ENCODE measurements at regions not wholly inside any gene's neighbourhood (a gene's known extent, or its start where the extent isn't known, plus 50 kb on each side); places are given as distances from the start of the nearest gene placed in this dataset.
A peak's percentile ranks its signal among the peaks of the same experiment; 100 is the strongest.

GRCh38 chr20:56715309-56715708, 86.2 kb downstream of the TFAP2C start:
- DNase-seq, result no peak
- H3K36me3 ChIP-seq (ENCODE audit: control insufficient read depth in 4 of 4, insufficient read depth in 4 of 4, low read length in 3 of 4), result no peaks in the 10 kb centered on the region
- H3K9me3 ChIP-seq (ENCODE audit: control extremely low read depth in 1 of 5, control insufficient read depth in 4 of 5, insufficient read depth in 2 of 5, low read depth in 1 of 5, low read length in 4 of 5), result no peaks in the 10 kb centered on the region
- H3K27ac ChIP-seq (ENCODE audit: insufficient read depth in 1 of 2, low read depth in 1 of 2, low read length in 2 of 2, poor library complexity in 1 of 2, severe bottlenecking in 2 of 2), result no peak overlapping the region
- POLR2A ChIA-PET, result no interaction called here
- WGBS (ENCODE audit: insufficient coverage), result 49% methylated on average over 5 of the region's 10 CpGs
- no peaks in the 10 kb centered on the region for H3K4me1 ChIP-seq (ENCODE audit: control extremely low read depth in 1 of 4, control insufficient read depth in 4 of 4, insufficient read depth in 4 of 4, low read length in 3 of 4)
- no peak overlapping the region for H3K4me3 ChIP-seq (ENCODE audit: control insufficient read depth in 1 of 7, extremely low read depth in 1 of 7, insufficient read depth in 4 of 7, low read depth in 2 of 7, low read length in 6 of 7)
- H3K27me3 ChIP-seq (replicated peaks in 2 of 5; ENCODE audit: control insufficient read depth in 4 of 5, insufficient read depth in 5 of 5, low read length in 4 of 5), result peaks cover 0 to 9% (median 2%) of the 10 kb centered on the region in 5 experiments
- CTCF ChIA-PET, result no interaction called here

DNA sequence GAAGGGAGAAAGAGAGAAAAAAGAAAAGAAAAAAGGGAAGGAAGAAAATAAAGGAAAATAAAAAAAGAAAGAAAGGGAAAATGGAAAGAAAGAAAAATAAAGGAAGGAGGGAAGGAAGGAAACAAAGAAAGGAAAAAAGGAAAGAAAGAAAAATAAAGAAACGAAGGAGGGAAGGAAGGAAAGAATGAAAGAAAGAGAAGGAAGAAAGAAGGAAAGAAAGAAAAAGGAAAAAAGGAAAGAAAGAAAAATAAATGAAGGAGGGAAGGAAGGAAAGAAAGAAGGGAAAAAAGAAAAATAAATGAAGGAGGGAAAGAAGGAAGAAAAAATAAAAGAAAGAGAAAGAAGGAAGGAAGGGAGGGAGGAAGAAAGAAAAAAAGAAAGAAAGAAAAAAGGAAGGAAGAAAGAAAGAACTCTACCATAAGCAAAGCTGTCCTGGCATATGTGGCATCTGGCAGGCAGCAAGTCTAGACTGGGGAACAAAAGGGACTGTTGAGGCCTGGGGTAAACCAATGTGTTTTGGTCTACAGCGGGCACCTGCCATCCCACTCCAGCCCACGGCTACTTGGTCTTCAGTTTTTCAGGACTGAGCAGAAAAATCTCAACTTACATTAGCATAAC, 86.9 kb downstream of the TFAP2C start:
- Histone ChIP-seq H3K36me3 (ENCODE audit: control insufficient read depth in 4 of 4, insufficient read depth in 4 of 4, low read length in 3 of 4) (no peaks in the 10 kb centered on the region), H3K4me3 (ENCODE audit: control insufficient read depth in 1 of 7, extremely low read depth in 1 of 7, insufficient read depth in 4 of 7, low read depth in 2 of 7, low read length in 6 of 7) (no peak overlapping the region), H3K9me3 (ENCODE audit: control extremely low read depth in 1 of 5, control insufficient read depth in 4 of 5, insufficient read depth in 2 of 5, low read depth in 1 of 5, low read length in 4 of 5) (no peaks in the 10 kb centered on the region), H3K4me1 (ENCODE audit: control extremely low read depth in 1 of 4, control insufficient read depth in 4 of 4, insufficient read depth in 4 of 4, low read length in 3 of 4) (no peaks in the 10 kb centered on the region), H3K27me3 (replicated peaks in 2 of 5; ENCODE audit: control insufficient read depth in 4 of 5, insufficient read depth in 5 of 5, low read length in 4 of 5) (peaks cover 0 to 8% (median 2%) of the 10 kb centered on the region in 5 experiments), H3K27ac (ENCODE audit: insufficient read depth in 1 of 2, low read depth in 1 of 2, low read length in 2 of 2, poor library complexity in 1 of 2, severe bottlenecking in 2 of 2) (no peak overlapping the region)
- POLR2A ChIA-PET, result no interaction called here
- CTCF ChIA-PET, result no interaction called here
- 57% methylated on average over 3 of the region's 3 CpGs for WGBS (ENCODE audit: insufficient coverage)
- DNase-seq, result no peak

GRCh38 chr20:56716806-56717205, 87.7 kb downstream of the TFAP2C start:
- 97% methylated on average over 10 of the region's 11 CpGs for WGBS (ENCODE audit: insufficient coverage)
- ChIA-PET CTCF (no interaction called here), POLR2A (no interaction called here)
- Histone ChIP-seq H3K27me3 (replicated peaks in 2 of 5; ENCODE audit: control insufficient read depth in 4 of 5, insufficient read depth in 5 of 5, low read length in 4 of 5) (peaks cover 0 to 6% (median 2%) of the 10 kb centered on the region in 5 experiments), H3K4me3 (ENCODE audit: control insufficient read depth in 1 of 7, extremely low read depth in 1 of 7, insufficient read depth in 4 of 7, low read depth in 2 of 7, low read length in 6 of 7) (no peak overlapping the region), H3K36me3 (ENCODE audit: control insufficient read depth in 4 of 4, insufficient read depth in 4 of 4, low read length in 3 of 4) (no peaks in the 10 kb centered on the region), H3K4me1 (ENCODE audit: control extremely low read depth in 1 of 4, control insufficient read depth in 4 of 4, insufficient read depth in 4 of 4, low read length in 3 of 4) (peaks cover 0 to 3% (median 2%) of the 10 kb centered on the region in 4 experiments), H3K27ac (ENCODE audit: insufficient read depth in 1 of 2, low read depth in 1 of 2, low read length in 2 of 2, poor library complexity in 1 of 2, severe bottlenecking in 2 of 2) (no peak overlapping the region), H3K9me3 (ENCODE audit: control extremely low read depth in 1 of 5, control insufficient read depth in 4 of 5, insufficient read depth in 2 of 5, low read depth in 1 of 5, low read length in 4 of 5) (no peaks in the 10 kb centered on the region)
- no peak for DNase-seq

- Histone ChIP-seq H3K27ac (ENCODE audit: insufficient read depth in 1 of 2, low read depth in 1 of 2, low read length in 2 of 2, poor library complexity in 1 of 2, severe bottlenecking in 2 of 2) (no peak overlapping the region), H3K4me3 (ENCODE audit: control insufficient read depth in 1 of 7, extremely low read depth in 1 of 7, insufficient read depth in 4 of 7, low read depth in 2 of 7, low read length in 6 of 7) (no peak overlapping the region), H3K36me3 (ENCODE audit: control insufficient read depth in 4 of 4, insufficient read depth in 4 of 4, low read length in 3 of 4) (no peaks in the 10 kb centered on the region), H3K9me3 (ENCODE audit: control extremely low read depth in 1 of 5, control insufficient read depth in 4 of 5, insufficient read depth in 2 of 5, low read depth in 1 of 5, low read length in 4 of 5) (peaks cover 0 to 6% (median 0%) of the 10 kb centered on the region in 5 experiments), H3K4me1 (ENCODE audit: control extremely low read depth in 1 of 4, control insufficient read depth in 4 of 4, insufficient read depth in 4 of 4, low read length in 3 of 4) (peaks cover 0 to 5% (median 3%) of the 10 kb centered on the region in 4 experiments), H3K27me3 (replicated peaks in 2 of 5; ENCODE audit: control insufficient read depth in 4 of 5, insufficient read depth in 5 of 5, low read length in 4 of 5) (peaks cover 0 to 6% (median 2%) of the 10 kb centered on the region in 5 experiments)
- POLR2A ChIA-PET, result no interaction called here
- CTCF ChIA-PET, result no interaction called here
- no peak for DNase-seq
- 100% methylated on average over 1 of the region's 2 CpGs for WGBS (ENCODE audit: insufficient coverage)
Measured at GRCh38 chr20:56718816-56719215, 89.7 kb downstream of the TFAP2C start.

DNA sequence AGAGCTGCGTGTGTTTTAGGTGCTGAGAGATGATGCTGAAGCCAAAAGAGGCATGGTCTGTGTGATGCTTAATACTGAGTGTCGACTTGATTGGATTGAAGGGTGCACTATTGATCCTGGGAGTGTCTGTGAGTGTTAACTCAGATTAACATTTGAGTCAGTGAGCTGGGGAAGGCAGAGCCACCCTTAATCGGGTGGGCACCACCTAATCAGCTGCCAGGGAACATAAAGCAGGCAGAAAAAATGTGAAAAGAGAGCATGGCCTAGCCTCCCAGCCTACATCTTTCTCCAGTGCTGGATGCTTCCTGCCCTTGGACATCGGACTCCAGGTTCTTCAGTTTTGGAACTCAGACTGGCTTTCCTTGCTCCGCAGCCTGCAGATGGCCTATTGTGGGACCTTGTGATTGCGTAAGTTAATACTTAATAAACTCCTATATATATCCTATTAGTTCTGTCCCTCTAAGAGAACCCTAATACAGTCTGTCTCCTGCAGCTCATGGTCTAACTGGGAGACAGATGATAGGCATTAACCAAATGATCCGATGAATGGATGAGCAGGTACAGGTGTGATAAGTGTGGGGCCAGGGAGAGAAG, 91.6 kb downstream of the TFAP2C start:
- H3K36me3 ChIP-seq (ENCODE audit: control insufficient read depth in 4 of 4, insufficient read depth in 4 of 4, low read length in 3 of 4), result no peaks in the 10 kb centered on the region
- ChIA-PET POLR2A (no interaction called here), CTCF (no interaction called here)
- peaks cover 0 to 5% (median 3%) of the 10 kb centered on the region in 4 experiments for H3K4me1 ChIP-seq (ENCODE audit: control extremely low read depth in 1 of 4, control insufficient read depth in 4 of 4, insufficient read depth in 4 of 4, low read length in 3 of 4)
- H3K9me3 ChIP-seq (ENCODE audit: control extremely low read depth in 1 of 5, control insufficient read depth in 4 of 5, insufficient read depth in 2 of 5, low read depth in 1 of 5, low read length in 4 of 5), result peaks cover 0 to 6% (median 0%) of the 10 kb centered on the region in 5 experiments
- 92% methylated on average over 5 of the region's 7 CpGs for WGBS (ENCODE audit: insufficient coverage)
- H3K27me3 ChIP-seq (replicated peaks in 2 of 5; ENCODE audit: control insufficient read depth in 4 of 5, insufficient read depth in 5 of 5, low read length in 4 of 5), result peaks cover 0 to 6% (median 0%) of the 10 kb centered on the region in 5 experiments
- no peak for DNase-seq
- no peak overlapping the region for H3K4me3 ChIP-seq (ENCODE audit: control insufficient read depth in 1 of 7, extremely low read depth in 1 of 7, insufficient read depth in 4 of 7, low read depth in 2 of 7, low read length in 6 of 7)
- H3K27ac ChIP-seq (ENCODE audit: insufficient read depth in 1 of 2, low read depth in 1 of 2, low read length in 2 of 2, poor library complexity in 1 of 2, severe bottlenecking in 2 of 2), result no peak overlapping the region

DNA sequence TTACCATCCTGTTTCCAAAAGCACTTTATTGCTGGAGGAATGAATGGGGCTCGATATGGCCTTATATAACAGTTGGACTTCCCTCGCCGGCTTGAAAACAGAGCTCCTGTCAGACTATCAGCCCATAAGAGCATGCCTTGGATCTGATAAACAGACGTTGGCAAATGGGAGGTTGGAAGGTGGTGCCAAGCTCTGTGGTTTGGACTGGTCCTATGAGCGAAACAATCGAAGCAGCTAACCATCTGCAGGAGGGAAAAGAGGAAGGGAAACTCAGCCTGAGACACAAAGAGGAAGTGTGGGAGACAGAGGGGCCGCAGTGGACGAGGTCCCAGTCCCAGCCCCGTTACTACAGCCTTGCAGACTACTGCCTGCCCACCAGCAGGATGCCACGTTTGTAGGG, 92.9 kb downstream of the TFAP2C start:
- whole genome bisulfite sequencing (ENCODE audit: insufficient coverage), result 0% methylated on average over 7 of the region's 10 CpGs
- peaks cover 0 to 2% (median 0%) of the 10 kb centered on the region in 5 experiments for H3K27me3 ChIP-seq (replicated peaks in 2 of 5; ENCODE audit: control insufficient read depth in 4 of 5, insufficient read depth in 5 of 5, low read length in 4 of 5)
- DNase-seq, result peak; percentile 25 to 74 (median 66)
- H3K4me3 ChIP-seq (ENCODE audit: control insufficient read depth in 1 of 7, extremely low read depth in 1 of 7, insufficient read depth in 4 of 7, low read depth in 2 of 7, low read length in 6 of 7), result no peak overlapping the region
- ChIA-PET CTCF (no interaction called here), POLR2A (no interaction called here)
- peaks cover 0 to 6% (median 0%) of the 10 kb centered on the region in 5 experiments for H3K9me3 ChIP-seq (ENCODE audit: control extremely low read depth in 1 of 5, control insufficient read depth in 4 of 5, insufficient read depth in 2 of 5, low read depth in 1 of 5, low read length in 4 of 5)
- no peaks in the 10 kb centered on the region for H3K36me3 ChIP-seq (ENCODE audit: control insufficient read depth in 4 of 4, insufficient read depth in 4 of 4, low read length in 3 of 4)
- H3K4me1 ChIP-seq (ENCODE audit: control extremely low read depth in 1 of 4, control insufficient read depth in 4 of 4, insufficient read depth in 4 of 4, low read length in 3 of 4), result peaks cover 0 to 5% (median 3%) of the 10 kb centered on the region in 4 experiments
- no peak overlapping the region for H3K27ac ChIP-seq (ENCODE audit: insufficient read depth in 1 of 2, low read depth in 1 of 2, low read length in 2 of 2, poor library complexity in 1 of 2, severe bottlenecking in 2 of 2)

GRCh38 chr20:56723331-56723730, 94.2 kb downstream of the TFAP2C start:
- no peak for DNase-seq

More at GRCh38 chr20:56723331-56723730, 94.2 kb downstream of the TFAP2C start:
- Histone ChIP-seq H3K9me3 (ENCODE audit: control extremely low read depth in 1 of 5, control insufficient read depth in 4 of 5, insufficient read depth in 2 of 5, low read depth in 1 of 5, low read length in 4 of 5) (peaks cover 0 to 6% (median 0%) of the 10 kb centered on the region in 5 experiments), H3K27me3 (replicated peaks in 2 of 5; ENCODE audit: control insufficient read depth in 4 of 5, insufficient read depth in 5 of 5, low read length in 4 of 5) (peaks cover 0 to 3% (median 0%) of the 10 kb centered on the region in 5 experiments), H3K4me1 (ENCODE audit: control extremely low read depth in 1 of 4, control insufficient read depth in 4 of 4, insufficient read depth in 4 of 4, low read length in 3 of 4) (peaks cover 0 to 5% (median 3%) of the 10 kb centered on the region in 4 experiments), H3K36me3 (ENCODE audit: control insufficient read depth in 4 of 4, insufficient read depth in 4 of 4, low read length in 3 of 4) (no peaks in the 10 kb centered on the region), H3K4me3 (ENCODE audit: control insufficient read depth in 1 of 7, extremely low read depth in 1 of 7, insufficient read depth in 4 of 7, low read depth in 2 of 7, low read length in 6 of 7) (no peak overlapping the region), H3K27ac (ENCODE audit: insufficient read depth in 1 of 2, low read depth in 1 of 2, low read length in 2 of 2, poor library complexity in 1 of 2, severe bottlenecking in 2 of 2) (no peak overlapping the region)
- CTCF ChIA-PET, result interaction anchor here (0.8 kb wide), 1 partner anchor 9 kb away, joined by 3 read pairs; no protein-coding TSS in a partner anchor
- WGBS (ENCODE audit: insufficient coverage), result 100% methylated on average over 6 of the region's 6 CpGs
- POLR2A ChIA-PET, result no interaction called here

Data from common myeloid progenitor, CD34-positive (primary cell).